Stimulated activated CD4-positive, alpha-beta T cell treated with anti-CD3 and anti-CD28 coated beads, TNF-alpha, amount 100 ng/mL, for 4 hours (primary cell): ENCODE measurements at regions not wholly inside any gene's neighbourhood (a gene's known extent, or its start where the extent isn't known, plus 50 kb on each side); places are given as distances from the start of the nearest gene placed in this dataset.

Source experiments
- DNase-seq, 3 experiments: peaks; one replicate each; pipeline ENCODE4 v3.0.0-alpha.2; 2020; ENCODE audit warnings: low read depth in 3 of 3

- no peak for DNase-seq
Measured at GRCh38 chr2:34447097-34447496, 848.0 kb upstream of the FAM98A start.

DNA sequence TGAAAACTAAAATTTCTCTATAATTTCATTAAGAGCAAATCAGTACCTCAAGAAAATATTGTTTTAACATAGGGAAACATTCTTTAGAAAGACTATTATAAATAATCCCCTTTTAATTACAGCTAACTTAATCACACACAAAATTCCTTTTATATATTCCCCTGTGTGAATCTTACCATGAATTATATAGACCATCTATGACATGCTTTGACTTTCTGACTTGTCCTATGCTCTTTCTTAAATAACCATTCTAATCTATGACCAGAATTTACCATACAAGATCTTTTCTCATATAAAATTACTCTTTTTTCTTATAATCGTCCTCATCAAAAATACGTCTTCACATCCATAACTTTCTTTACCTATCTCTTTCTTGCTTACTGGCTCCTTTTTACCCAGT lies 824.2 kb upstream of the FAM98A start:
- DNase-seq = no peak

DNA sequence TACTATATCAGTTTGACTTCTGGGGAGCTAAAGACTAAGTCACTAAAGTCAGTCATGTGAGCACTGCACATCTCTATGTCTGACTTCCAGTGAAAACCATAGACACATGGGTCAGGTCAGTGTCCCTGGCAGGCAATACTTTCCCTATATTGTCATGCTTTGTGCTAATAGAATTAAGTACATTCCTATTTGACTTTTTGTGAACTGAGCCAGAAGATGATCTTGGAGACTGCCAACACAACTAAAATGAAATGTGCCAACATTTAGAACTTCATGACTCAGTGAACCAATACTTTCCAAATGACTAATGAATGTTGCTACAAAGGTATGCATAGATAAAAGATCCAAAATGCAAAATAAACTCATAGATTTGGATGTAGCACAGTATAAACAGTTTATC lies 820.8 kb upstream of the FAM98A start:
- DNase-seq = no peak

DNA sequence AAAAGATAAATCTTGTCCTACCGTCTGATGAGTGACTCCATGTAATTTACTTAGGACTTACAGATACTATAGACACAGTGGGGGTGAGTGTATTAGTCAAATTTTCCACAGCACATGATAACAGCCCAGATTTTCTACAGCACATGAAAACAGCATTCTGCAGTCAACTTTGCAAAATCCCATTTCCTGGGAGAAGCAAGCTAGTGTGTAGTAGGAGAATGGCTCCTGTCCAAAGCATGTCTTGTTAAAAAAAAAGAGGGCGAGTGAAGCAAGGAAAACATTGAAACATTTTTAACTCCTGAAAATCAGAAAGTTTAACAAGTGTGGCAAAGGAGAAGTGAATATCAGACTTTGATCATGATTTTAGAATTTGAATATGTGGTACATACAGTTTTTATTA lies 817.8 kb upstream of the FAM98A start:
- no peak for DNase-seq

DNA sequence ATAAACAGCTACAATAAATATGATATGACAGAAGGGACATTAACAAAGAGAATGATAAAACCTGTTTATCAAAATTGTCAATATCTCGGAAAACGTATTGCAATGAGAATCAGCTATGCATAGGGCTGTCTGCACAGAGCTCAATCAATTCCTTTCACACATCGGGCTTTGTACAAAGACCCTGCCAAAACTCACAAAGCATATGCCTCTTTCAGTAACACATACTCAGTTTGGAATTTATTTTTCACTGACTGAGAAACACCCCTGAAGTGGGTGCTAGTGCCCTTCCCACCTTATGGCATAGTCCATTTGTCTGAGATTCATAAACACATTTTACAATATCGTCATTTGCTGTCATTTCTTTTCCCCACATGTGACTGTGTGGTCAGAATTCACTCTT lies 815.8 kb upstream of the FAM98A start:
- no peak for DNase-seq

- DNase-seq = no peak
Measured at GRCh38 chr2:34408100-34408499, 809.0 kb upstream of the FAM98A start.

DNA sequence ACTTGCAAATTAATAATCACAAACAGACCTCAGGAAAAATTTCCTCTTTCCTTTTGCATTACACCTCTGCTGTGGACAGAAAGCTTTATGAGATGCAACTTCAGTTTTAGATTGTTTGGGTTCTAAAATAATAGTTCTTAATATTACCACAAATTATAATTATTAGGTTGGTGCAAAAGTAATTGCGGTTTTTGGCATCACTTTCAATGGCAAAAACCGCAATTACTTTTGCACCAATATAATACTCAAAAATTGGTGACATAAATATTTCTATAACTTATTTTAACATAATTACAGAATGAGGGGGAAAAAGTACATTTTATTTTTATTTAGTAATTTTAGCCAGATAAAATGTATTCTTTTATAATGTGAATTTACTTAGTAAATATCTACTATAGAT lies 804.4 kb upstream of the FAM98A start:
- no peak for DNase-seq

DNA sequence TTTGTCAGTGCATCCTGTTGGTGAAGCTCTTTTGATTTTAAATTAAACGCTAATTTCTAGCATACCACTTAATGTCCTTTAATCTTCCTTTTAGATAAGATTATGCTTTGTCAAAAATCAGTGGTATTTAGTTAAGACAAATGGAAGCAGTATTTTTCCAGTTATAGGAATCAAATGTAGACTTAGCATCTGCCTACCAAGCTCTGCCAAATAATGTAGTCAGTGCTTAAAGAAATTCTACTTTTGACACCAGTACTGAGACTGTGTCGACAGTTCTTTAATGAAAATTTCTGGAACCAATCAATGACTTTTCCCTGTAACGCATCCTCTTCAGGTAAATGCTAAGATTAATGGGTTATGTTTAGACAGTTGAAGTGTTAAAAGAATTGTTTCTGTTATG lies 803.3 kb upstream of the FAM98A start:
- no peak for DNase-seq

DNA sequence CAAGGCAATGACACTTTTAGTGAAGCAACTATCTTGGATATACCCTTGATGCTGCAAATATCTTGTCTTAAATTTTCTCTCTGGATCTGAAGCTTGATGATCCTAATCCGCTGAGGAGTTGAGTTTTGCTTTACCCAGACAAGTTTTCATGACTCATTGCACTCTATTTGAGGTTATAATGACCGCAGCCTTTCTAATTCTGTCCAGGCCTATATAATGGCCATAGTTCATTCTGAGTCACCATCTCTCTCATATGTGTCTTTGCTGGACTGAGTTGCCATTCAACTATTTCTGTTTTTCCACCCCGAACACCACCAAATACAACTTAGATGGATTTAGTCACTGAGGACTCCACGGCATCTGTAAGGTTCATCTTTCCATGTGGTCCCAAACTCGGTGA lies 802.1 kb upstream of the FAM98A start:
- no peak for DNase-seq

- DNase-seq = no peak
Measured at GRCh38 chr2:34388446-34388845, 789.3 kb upstream of the FAM98A start.

- DNase-seq = no peak
Measured at GRCh38 chr2:34387536-34387935, 788.4 kb upstream of the FAM98A start.

GRCh38 chr2:34379586-34379985 lies 780.5 kb upstream of the FAM98A start:
- no peak for DNase-seq

- no peak for DNase-seq
Measured at GRCh38 chr2:34373586-34374233, 774.6 kb upstream of the FAM98A start.

GRCh38 chr2:34372967-34373366 lies 773.9 kb upstream of the FAM98A start:
- DNase-seq = no peak

- no peak for DNase-seq
Measured at GRCh38 chr2:34371711-34372110, 772.6 kb upstream of the FAM98A start.

GRCh38 chr2:34368304-34368703 lies 769.2 kb upstream of the FAM98A start:
- DNase-seq = no peak

- no peak for DNase-seq
Measured at GRCh38 chr2:34365932-34366331, 766.8 kb upstream of the FAM98A start.

DNA sequence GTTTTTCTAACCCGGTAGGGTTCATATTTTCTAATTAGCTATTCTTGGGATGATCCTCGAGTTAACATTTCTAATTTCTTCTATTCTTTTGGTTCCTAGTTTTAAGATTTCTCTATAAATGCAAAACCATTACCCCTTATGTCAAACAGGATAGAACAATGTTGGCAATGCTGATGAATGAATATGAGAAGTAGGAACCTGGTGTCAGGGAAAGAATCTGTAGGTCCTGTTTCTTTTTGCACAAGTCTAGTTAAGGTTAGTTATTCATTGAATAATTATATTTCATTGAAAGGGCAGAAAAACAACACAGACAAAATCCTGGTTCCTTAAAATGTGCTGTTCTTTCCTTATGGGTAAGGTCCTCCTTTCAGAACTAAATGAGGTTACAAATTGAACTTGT lies 766.4 kb upstream of the FAM98A start:
- DNase-seq = no peak

DNA sequence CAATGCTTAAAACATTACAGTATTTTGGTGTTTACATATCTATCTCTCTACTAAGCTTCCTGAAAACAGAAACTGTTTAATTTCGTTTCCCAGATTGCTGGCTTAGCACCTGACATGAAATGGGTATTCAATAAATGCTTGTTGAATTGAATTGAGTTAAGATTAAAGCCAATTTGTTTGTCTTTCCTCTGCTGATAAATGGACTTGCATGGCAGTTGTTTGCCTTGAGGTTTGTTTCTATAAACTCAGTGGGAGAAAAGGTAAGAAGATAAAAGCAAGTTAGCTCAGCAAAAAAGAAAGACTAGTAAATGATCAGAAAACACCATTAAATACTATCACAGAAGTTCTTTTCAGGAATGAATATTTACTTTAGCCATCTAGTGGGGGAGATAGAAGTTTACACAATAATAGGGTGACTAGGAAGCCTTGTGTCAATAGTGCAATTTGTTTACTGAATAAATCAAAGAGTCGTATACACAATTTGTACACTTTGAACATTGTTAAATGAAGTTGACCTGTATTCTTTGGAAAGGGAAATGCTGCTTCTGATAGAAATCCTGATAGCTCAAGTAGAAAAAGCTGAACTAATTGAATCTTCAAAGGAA lies 754.5 kb upstream of the FAM98A start:
- DNase-seq = no peak

- DNase-seq = no peak
Measured at GRCh38 chr2:34349527-34349926, 750.4 kb upstream of the FAM98A start.

DNA sequence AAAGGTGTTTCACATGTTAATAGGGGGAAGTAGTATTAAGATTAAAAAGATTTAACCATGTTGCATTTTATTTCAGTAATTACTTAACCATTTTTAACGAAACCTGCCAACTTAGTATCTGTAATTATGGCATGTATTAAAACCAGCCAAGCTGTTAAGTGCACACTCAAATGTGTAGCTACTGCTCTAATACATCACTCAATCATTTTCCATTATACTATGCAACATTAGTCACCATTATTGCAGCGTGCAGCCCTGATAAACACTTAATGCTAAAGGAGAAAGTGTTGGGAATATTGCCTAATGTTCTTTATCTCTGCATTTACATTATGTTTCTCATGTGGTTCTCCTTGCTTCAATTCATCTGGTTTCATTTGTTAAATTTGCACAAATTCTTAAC lies 745.9 kb upstream of the FAM98A start:
- no peak for DNase-seq

GRCh38 chr2:34340307-34340706 lies 741.2 kb upstream of the FAM98A start:
- DNase-seq = no peak

GRCh38 chr2:34337735-34338134 lies 738.6 kb upstream of the FAM98A start:
- DNase-seq = no peak

- no peak for DNase-seq
Measured at GRCh38 chr2:34332813-34333212, 733.7 kb upstream of the FAM98A start.
